ENCODE measurements at regions not wholly inside any gene's neighbourhood (a gene's known extent, or its start where the extent isn't known, plus 50 kb on each side); places are given as distances from the start of the nearest gene placed in this dataset.

DNA sequence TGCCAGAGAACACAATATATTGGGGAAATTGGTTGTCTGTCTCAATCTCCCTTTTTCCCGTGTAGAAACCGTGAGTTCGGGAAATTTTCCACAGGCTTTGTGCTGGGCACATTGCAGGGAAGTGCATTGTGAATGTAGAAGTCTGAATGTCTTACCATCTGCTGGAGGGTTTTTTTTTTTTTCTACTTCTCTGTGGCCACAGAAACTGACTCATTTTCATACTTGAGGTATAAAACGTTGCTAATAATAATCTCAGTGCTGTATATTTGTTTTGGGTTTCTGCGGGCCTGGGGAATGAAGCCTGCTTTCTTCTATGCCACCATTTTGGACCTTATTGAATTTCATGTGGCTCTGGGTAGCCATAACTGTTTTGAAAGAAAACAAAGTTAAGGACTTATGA, 1001.2 kb downstream of the STIM2 start:
- Histone ChIP-seq H3K27ac (no peak overlapping the region), H3K4me1 (no peaks in the 10 kb centered on the region), H3K36me3 (no peaks in the 10 kb centered on the region), H3K9me3 (no peaks in the 10 kb centered on the region), H3K27me3 (no peaks in the 10 kb centered on the region), H3K4me3 (no peak overlapping the region)
- TF ChIP-seq CTCF (IDR thresholded peaks at IDR 0.05) (no peak), POLR2A (IDR thresholded peaks at IDR 0.05) (no peak)
- no peak for DNase-seq

- DNase-seq, result no peak
- Histone ChIP-seq H3K4me1 (no peaks in the 10 kb centered on the region), H3K4me3 (no peak overlapping the region), H3K36me3 (no peaks in the 10 kb centered on the region), H3K27me3 (no peaks in the 10 kb centered on the region), H3K9me3 (no peaks in the 10 kb centered on the region), H3K27ac (no peak overlapping the region)
- TF ChIP-seq CTCF (IDR thresholded peaks at IDR 0.05), result no peak
- no peak for TF ChIP-seq POLR2A (IDR thresholded peaks at IDR 0.05)
Measured at GRCh38 chr4:27873596-27873995, 1013.0 kb downstream of the STIM2 start.

DNA sequence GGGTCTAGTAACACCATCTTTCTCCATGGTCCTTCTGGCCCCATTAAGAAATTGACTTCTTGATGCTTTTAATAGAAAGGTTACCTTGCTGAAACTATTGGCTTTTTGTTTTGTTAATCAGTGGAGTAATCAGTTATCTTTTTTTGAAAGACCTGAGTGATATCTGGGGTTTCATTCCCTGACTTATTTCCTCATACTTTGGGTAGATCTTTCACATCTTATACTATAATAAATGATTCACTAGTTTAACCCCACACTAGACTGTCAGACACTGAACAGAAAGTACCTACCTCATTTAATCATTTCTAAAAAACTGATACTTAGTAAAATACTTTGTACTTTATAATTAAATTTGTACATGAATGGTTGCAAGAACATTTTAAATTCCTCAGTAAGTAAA, 1021.1 kb downstream of the STIM2 start:
- Histone ChIP-seq H3K36me3 (no peaks in the 10 kb centered on the region), H3K4me3 (no peak overlapping the region), H3K4me1 (no peaks in the 10 kb centered on the region), H3K27ac (no peak overlapping the region), H3K9me3 (no peaks in the 10 kb centered on the region), H3K27me3 (no peaks in the 10 kb centered on the region)
- DNase-seq, result no peak
- TF ChIP-seq CTCF (IDR thresholded peaks at IDR 0.05), result no peak
- TF ChIP-seq POLR2A (IDR thresholded peaks at IDR 0.05), result no peak

- H3K9me3 ChIP-seq, result no peaks in the 10 kb centered on the region
Measured at GRCh38 chr4:27886120-27886519, 1025.5 kb downstream of the STIM2 start.

DNA sequence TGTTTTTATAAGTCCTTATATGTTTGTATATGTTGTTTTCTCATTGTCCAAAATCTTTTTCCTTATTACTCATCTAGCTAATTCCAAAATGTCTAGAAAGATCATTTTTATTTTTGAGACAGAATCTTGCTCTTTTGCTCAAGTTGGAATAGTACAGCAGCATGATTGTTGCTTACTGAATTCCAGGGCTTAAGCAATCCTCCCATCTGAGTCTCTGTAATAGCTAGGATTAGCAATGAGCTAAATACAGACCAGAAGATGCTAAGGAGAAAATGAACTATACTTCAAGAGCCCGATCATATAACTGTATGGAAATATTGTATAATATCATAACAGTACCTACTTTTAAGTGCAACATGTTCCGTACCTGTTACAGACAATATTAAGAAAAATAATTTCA, 1027.0 kb downstream of the STIM2 start:
- H3K4me3 ChIP-seq, result no peak overlapping the region
- H3K27ac ChIP-seq, result no peak overlapping the region
- no peaks in the 10 kb centered on the region for H3K4me1 ChIP-seq
- no peak for DNase-seq
- no peaks in the 10 kb centered on the region for H3K27me3 ChIP-seq
- no peaks in the 10 kb centered on the region for H3K36me3 ChIP-seq
- no peak for TF ChIP-seq POLR2A (IDR thresholded peaks at IDR 0.05)
- TF ChIP-seq CTCF (IDR thresholded peaks at IDR 0.05), result no peak
- no peaks in the 10 kb centered on the region for H3K9me3 ChIP-seq

More at GRCh38 chr4:27886120-27886519, 1025.5 kb downstream of the STIM2 start:
- TF ChIP-seq POLR2A (IDR thresholded peaks at IDR 0.05) (no peak), CTCF (IDR thresholded peaks at IDR 0.05) (no peak)
- no peak for DNase-seq
- no peaks in the 10 kb centered on the region for H3K27me3 ChIP-seq
- H3K4me1 ChIP-seq, result no peaks in the 10 kb centered on the region
- H3K4me3 ChIP-seq, result no peak overlapping the region
- H3K36me3 ChIP-seq, result no peaks in the 10 kb centered on the region
- no peak overlapping the region for H3K27ac ChIP-seq

- Histone ChIP-seq H3K4me1 (no peaks in the 10 kb centered on the region), H3K27me3 (no peaks in the 10 kb centered on the region), H3K4me3 (no peak overlapping the region), H3K36me3 (no peaks in the 10 kb centered on the region), H3K9me3 (no peaks in the 10 kb centered on the region), H3K27ac (no peak overlapping the region)
- DNase-seq, result no peak
- TF ChIP-seq CTCF (IDR thresholded peaks at IDR 0.05) (no peak), POLR2A (IDR thresholded peaks at IDR 0.05) (no peak)
Measured at GRCh38 chr4:27888505-27888904, 1027.9 kb downstream of the STIM2 start.
